HG02981 (cell line): ENCODE measurements at regions not wholly inside any gene's neighbourhood (a gene's known extent, or its start where the extent isn't known, plus 50 kb on each side); places are given as distances from the start of the nearest gene placed in this dataset.

ENCODE experiments used
- ATAC-seq: cut with Tn5 transposase; IDR thresholded peaks from one replicate; pipeline ENCODE4 v1.9.1; 2021; ENCODE audit warnings: mild to moderate bottlenecking, moderate library complexity; ENCODE audit not compliant: unreplicated experiment

GRCh38 chr4:125365731-125366130, 51.0 kb downstream of the FAT4 start:
- no peak for ATAC-seq

GRCh38 chr4:125368146-125368545, 53.4 kb downstream of the FAT4 start:
- no peak for ATAC-seq

GRCh38 chr4:125368671-125369081, 53.9 kb downstream of the FAT4 start:
- ATAC-seq: no peak

- ATAC-seq: no peak
These were observed 54.3 kb downstream of the FAT4 start for GRCh38 chr4:125369098-125369497.

GRCh38 chr4:125370478-125370877, 55.7 kb downstream of the FAT4 start:
- no peak for ATAC-seq

GRCh38 chr4:125382995-125383394, 68.2 kb downstream of the FAT4 start:
- no peak for ATAC-seq

- no peak for ATAC-seq
These were observed 73.0 kb downstream of the FAT4 start for GRCh38 chr4:125387770-125388169.

GRCh38 chr4:125388613-125389012, 73.9 kb downstream of the FAT4 start:
- ATAC-seq: no peak

- ATAC-seq: no peak
These were observed 75.0 kb downstream of the FAT4 start for GRCh38 chr4:125389713-125390112.

GRCh38 chr4:125390126-125390525, 75.4 kb downstream of the FAT4 start:
- ATAC-seq: no peak

- ATAC-seq: no peak
These were observed 76.0 kb downstream of the FAT4 start for GRCh38 chr4:125390727-125391126.

GRCh38 chr4:125392694-125393093, 77.9 kb downstream of the FAT4 start:
- no peak for ATAC-seq

GRCh38 chr4:125393825-125394224, 79.1 kb downstream of the FAT4 start:
- no peak for ATAC-seq

GRCh38 chr4:125397226-125397625, 82.5 kb downstream of the FAT4 start:
- no peak for ATAC-seq

GRCh38 chr4:125398263-125399002, 83.7 kb downstream of the FAT4 start:
- no peak for ATAC-seq

GRCh38 chr4:125400756-125401155, 86.0 kb downstream of the FAT4 start:
- ATAC-seq: no peak

GRCh38 chr4:125401784-125402183, 87.0 kb downstream of the FAT4 start:
- no peak for ATAC-seq

GRCh38 chr4:125420526-125420925, 105.8 kb downstream of the FAT4 start:
- no peak for ATAC-seq

- no peak for ATAC-seq
These were observed 106.8 kb downstream of the FAT4 start for GRCh38 chr4:125421547-125421946.

- ATAC-seq: no peak
These were observed 108.4 kb downstream of the FAT4 start for GRCh38 chr4:125423124-125423523.

- no peak for ATAC-seq
These were observed 114.1 kb downstream of the FAT4 start for GRCh38 chr4:125428832-125429231.

- no peak for ATAC-seq
These were observed 115.3 kb downstream of the FAT4 start for GRCh38 chr4:125430086-125430485.

- no peak for ATAC-seq
These were observed 117.3 kb downstream of the FAT4 start for GRCh38 chr4:125432078-125432477.
